ENCODE measurements at regions not wholly inside any gene's neighbourhood (a gene's known extent, or its start where the extent isn't known, plus 50 kb on each side); places are given as distances from the start of the nearest gene placed in this dataset.

DNA sequence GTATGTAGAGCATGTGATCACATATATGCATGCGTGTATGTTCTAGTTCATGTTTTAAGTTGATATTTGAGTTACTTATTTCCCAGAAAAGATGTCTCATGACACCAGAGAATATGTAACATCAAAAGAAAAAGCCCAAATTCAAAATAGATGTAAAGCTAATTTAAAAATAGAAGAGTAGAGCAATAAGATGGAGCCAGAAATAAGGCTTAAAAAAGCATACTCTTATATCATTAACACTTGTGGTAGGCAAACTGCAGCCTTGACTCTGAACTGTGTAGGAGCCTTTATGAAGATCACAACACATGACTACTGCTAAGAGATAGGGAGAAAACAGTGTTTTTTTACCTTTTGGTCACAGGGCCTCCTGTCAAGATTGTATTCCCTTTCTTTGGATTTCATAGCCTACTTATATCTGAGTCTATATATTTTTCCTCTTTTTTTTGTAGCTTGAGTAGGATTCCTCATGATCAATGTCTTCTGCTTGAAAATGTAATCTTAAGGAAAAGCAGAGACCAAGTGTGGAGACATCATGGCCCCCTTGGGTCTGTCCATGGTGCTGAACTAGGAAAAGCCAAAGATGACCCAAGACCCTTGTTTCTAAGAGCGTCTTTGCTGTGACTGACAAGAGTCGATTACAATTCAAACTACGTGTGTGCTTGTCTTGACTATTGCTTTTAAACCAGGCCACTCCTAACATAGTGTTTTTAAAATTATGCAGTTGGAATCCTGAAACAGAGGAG is 390.4 kb downstream of the SHISA9 start:
- peak; percentile 49 for DNase-seq (ENCODE audit: low read depth)

DNA sequence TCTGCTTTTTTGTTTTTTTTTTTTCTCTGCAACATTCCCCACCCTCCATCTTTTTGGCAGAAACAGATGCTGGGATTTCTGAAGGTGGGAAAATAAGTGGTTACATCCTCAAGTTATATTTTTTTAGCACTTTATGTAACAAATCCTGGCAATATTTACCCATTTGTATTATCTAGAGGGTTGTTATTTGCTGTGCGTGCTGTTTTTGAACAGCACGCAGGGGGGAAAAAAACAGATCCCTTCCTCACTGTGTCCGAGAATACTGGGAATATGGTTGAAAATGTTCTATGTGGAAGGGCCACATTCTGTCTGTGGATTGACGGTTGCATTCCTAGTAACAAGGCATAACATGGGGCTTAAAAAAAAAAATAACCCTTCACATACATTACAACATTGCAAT is 394.8 kb downstream of the SHISA9 start:
- no peak for DNase-seq (ENCODE audit: low read depth)

DNA sequence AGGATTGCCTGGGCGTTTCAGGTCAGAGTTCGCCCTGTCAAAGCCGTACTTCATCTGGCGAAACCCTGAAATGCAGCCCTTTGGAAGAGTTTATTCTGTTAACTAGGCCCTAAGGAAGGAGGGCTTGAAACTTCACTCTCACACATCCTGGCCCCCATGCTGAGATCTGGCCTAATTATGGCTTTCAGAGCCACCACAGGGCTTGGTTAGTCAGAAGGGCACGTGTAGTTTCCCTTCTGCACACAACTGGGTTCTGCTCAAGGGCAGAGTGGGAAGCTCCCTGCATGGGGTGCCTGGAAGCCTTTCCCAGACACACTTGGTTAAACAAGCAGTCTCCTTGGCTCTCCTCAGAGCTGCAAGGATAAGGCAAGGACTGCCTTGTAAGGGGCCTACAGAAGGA is 397.3 kb downstream of the SHISA9 start:
- peak; percentile 24 for DNase-seq (ENCODE audit: low read depth)

DNA sequence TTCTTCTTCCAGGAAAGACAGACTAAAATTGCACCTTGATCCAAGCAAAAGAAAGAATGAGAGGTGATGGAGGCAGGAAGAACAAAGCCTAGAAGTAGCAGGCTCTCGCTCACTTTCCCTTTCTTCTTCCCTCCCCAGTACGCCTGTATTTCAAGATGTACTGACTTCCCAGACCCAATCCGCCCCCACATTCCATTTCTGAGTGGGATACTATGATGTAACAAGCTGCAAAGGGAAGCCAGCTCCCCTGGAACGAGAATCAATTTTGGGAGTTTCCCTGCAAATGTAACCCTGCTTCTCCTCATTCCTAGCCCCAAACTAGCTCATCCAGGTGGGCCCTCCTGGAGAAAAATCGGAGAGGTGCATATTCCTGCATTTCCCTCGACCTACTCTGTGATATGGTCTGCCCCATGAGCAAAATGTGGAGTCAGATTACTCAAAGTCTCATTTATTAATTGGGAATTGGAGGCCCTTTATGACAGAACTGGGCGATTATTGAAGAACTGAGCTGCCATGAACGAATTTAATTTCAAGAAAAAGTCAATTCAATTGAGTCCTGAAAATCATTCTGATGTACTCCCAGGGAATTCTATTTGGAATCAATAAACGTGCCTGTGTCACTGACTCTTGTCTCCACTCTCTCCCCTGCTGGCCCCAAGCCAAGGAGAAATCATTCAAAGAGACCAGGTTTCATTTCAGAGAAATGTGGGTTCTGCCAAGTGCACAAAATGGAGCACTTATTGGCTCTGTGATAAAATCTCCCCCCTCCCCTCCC is 398.9 kb downstream of the SHISA9 start:
- DNase-seq (ENCODE audit: low read depth): no peak

DNA sequence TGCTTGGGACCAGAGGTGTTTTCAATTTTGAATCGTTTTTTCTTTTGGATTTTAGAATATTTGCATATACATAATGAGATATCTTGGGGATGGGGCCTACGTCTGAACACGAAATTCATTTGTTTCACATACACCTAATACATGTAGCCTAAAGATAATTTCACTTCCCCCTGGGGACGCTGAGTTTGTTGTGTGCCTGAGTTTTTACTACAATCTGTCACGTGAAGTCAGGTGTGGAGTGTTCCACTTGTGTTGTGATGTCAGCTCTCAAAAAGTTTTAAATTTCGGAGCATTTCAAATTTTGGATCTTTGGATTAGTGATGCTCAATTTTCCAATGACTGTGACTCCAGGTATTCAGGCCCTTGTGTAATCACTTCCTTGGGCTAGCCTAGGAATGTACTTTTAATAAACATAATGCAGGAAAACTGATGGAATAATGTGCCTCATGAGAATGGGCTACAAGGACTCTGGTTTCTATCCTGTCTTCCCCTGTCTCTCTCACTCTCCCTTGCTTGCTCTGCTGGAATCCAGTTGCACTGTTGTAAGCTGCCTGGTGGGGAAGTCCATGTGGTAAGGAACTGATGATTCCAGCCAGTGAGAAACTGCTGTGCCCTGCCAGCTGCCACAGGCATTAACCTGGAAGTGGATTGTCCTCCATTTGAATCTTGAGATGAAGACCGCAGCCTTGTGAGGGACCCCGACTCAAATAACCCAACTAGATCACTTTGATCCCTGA is 403.8 kb downstream of the SHISA9 start:
- peak; percentile 63 for DNase-seq (ENCODE audit: low read depth)

DNA sequence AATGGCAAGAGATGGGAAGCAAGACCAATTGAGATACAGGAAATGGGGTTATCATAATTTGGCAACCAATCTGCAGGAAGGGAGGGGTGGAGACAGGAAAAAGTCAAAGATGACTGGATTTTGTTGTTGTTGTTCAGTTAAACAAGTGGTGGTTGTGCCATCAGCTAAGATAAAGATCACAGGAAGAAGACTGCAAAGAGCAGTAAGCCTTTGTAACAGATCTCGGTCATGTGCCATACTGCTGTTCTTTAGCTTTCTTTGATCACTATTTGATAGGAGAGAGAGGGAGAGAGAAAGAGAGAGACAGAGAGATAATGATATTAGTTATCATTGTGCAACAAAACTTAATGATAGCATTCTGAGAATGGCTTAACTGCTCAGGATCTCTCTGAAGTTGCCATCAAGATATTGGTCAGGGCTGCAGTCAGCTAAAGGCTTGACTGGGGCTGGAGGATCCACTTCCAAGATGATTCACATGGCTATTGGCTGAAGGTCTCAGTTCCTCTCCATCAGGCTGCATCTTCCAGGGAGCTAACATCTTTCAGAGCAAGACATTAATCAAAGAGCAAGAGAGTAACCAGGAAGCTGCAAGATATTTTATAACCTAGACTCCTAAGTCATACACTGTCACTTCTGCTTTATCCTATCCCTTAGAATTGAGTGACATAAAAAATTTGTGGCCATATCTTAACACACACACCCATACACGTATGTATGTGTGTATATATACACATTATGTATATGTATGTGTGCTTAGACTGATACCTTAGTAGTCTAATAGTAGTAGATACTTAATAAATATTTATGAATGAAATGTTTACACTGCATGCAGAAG is 405.0 kb downstream of the SHISA9 start:
- no peak for DNase-seq (ENCODE audit: low read depth)

DNA sequence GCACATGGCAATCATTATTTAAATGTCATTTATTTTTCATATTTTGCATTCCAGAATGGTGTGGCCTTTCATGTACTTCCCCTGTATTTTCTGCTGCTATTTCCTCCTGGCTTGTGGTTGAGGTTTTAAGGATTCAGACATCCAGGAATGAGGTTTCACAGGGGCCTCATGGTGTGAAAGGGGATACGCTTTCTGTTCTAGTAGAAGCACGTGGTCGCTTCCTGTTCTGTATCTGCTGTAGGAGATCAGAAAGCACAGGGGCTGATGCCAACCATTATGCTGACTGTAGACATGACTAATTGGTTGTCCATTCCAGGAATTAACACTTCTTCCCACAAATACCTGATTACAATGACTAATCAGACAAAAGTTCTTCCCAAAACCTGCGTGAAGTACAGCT is 405.9 kb downstream of the SHISA9 start:
- peak; percentile 96 for DNase-seq (ENCODE audit: low read depth)

DNA sequence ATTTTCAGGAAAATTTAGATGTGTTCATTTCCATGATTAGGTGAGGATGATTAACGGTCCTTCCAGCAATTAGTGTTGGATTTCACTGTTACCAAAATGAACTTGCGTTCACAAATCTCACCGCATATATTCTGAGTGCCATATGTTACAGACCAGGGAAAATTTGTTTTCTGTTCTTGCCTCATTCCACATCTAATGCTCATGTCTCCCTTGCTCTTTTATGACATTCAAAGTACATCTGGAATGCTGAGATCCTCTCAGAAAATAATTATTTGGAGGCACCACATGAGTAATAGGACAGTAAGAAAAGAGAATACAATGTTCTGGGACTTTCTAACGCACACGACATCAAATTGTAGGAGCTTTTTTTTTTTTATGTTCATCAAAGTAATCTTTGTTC is 406.5 kb downstream of the SHISA9 start:
- peak; percentile 26 for DNase-seq (ENCODE audit: low read depth)

DNA sequence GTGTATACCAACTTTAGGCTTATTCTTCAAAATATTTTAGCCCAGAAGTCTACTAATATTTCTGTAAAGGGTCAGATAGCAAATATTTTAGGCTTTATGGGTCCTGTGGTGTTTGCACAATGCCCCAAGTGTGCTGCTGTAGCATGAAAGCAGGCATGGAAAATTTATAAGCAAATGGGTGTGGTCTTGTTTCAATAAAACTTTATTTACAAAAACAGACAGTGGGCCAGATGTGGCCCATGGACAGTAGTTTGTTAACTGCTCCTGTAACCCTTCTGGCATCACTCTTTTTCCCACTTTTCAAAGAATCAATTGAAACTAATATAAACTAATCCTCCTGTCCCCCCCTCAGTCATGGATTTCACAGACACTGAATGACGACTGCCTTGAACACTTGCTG is 410.7 kb downstream of the SHISA9 start:
- no peak for DNase-seq (ENCODE audit: low read depth)

DNA sequence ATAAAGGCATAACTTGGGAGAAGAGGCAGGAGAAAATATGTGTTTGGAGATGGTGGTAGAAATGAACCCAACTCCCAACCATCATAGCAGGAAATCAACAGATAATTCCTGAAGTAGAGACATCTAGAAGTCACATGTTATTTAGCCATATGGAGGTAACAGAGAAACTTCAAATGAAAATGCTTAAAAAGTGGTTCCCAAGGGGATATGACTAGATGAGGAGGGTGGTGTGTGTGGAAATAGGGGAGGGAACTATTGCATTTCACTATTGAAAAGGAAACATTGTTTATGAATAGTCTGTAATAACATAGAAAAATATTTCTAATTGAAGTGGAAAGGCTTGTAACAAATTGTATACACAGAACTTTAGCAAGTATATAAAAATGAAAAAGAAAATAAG is 412.0 kb downstream of the SHISA9 start:
- DNase-seq (ENCODE audit: low read depth): no peak

DNA sequence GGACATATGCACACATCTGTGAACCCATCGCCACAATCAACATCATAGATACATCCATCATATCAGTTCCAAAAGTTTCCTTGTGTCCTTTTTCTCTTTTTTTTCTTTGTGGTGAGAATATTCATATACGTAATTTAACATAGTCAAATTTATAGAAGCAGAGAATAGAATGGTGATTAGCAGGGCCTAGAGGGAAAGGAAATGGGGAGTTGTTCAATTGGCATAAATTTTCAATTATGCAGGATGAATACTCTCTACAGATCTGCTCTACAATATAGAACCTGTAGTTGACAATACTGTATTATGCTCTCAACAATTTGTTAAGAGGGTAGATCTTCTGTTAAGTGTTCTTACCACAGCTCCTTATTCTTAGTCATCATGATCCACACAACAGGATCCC is 413.2 kb downstream of the SHISA9 start:
- no peak for DNase-seq (ENCODE audit: low read depth)

DNA sequence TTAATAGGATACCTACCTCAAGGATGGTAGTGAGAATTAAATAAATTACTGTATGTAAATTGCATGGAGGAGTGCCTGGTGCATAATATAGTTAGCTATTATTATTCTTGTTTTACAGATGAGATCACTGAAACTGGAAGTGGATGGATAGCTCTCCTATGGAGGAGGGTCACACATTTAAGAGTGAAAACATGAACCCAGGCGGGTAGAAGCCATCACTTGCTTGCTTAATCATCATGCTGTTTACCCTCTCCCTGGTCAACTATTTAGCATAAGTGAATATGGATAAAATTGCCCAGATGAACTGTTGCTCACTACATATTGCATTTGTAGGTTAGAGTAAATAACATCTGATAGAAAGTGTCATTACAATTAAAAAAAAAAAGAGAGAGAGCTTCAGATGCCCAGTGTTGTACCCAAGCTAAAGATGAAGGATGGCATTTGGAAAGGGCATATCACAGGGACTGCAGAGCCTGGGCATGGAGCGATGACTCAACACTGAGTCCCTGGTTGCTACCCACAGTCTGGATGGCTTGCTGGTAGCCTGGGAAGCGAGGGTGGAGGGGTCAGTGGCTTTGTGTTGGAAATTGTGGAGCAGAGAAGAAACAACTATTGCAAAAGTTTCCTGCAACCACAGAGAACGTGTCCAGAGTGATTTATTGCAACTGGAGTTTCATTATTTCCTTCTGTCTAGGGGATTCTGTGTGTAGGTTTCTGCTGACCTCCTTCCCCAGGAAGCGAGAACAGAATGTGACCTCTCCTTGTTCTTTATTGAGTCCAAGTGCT is 414.4 kb downstream of the SHISA9 start:
- peak; percentile 75 for DNase-seq (ENCODE audit: low read depth)

DNA sequence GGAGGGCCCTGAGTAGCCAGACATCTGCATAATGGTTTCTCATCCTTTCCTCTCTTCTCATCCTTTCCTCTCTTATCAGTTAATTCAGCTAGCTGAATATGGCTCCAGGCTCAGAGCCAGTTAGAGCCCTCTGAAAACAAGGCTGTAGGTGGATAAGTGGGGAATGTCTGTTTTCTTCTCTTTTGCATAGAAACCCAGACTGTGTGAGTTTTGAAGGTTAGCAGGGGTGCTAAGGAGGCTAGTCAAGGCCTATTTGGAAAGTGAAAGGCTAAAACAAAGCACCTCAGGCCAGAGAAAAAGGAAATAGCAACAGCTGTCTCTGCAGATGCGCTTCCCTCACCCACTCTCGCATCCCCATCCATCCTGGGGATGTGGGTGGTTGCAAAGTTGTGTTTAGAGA is 420.9 kb downstream of the SHISA9 start:
- no peak for DNase-seq (ENCODE audit: low read depth)

DNA sequence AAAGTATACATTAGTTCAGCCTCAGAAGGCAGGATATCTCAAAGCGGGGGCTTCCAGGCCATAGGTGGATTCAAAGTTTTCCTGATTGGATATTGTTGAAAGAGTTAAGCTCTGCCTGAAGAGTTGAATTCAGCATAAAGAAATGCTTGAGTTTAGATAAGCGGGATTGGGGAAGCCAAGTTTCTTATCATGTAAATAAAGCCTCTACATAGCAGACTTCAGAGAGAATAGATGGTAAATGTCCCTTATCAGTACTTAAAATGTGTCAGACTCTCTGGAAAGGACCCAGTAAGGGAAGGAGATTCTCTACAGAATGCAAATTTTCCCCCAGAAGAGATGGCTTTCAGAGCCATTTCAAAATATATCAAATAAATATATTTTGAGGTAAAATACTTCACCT is 423.5 kb downstream of the SHISA9 start:
- DNase-seq (ENCODE audit: low read depth): no peak

DNA sequence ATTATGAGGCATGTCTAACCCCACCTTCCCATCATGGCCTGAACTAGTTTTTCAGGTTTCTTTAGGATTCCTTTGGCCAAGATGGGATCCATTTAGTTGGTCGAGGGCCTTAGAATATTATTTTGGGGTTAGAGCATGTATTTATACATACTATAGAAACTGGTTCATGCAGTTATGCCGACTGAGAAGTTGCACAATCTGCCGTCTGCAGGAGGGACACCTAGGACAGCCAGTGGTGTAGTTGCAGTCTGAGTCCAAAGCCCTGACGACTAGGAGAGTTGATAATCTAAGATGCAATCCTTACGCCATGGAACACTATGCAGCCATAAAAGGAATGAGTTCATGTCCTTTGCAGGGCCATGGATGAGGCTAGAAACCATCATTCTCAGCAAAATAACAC is 424.0 kb downstream of the SHISA9 start:
- DNase-seq (ENCODE audit: low read depth): no peak

DNA sequence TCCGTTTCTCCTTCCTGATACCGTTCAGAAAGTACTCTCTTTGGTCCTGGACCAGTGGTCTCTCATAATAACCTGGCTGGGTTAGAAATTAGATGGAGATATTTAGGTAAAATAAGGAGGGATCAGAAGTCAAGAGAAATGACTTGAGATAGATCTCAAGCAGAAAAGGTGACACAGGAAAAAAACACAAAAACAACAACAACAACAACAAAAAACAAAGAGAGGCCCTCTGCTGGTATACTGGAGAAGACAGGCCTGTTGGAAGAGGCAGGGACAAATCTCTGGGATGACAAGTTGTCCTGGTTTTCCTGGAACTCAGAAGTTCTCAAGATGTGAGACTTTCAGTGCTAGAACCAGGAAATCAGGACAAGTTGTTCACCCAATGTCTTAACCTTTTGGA is 430.5 kb downstream of the SHISA9 start:
- DNase-seq (ENCODE audit: low read depth): no peak

DNA sequence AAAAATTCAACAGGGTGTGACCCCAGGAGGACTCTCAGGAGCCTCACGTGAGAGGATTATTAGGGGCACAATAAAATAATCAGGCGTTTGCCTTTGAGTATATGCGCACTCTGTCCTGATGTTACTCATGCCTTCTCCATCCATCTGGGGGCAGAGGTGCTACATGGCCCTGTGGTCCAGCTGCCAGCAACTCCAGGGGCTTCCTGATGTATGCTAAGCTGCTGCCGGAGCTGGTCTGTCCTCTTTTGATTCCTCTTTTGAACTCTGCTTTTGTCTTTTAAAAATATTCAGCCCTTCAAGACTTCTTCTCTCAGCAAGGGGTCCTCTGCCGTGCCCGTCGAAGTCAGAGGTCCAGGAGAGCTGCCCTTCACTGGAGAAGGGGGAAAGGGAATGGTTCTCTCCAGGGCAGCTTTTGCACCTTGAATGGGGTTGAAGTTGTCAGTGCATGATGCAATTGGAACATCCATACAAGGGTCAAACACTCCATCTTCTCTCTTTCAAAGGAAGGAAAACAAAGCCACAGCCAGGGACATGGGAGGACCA is 431.4 kb downstream of the SHISA9 start:
- no peak for DNase-seq (ENCODE audit: low read depth)

DNA sequence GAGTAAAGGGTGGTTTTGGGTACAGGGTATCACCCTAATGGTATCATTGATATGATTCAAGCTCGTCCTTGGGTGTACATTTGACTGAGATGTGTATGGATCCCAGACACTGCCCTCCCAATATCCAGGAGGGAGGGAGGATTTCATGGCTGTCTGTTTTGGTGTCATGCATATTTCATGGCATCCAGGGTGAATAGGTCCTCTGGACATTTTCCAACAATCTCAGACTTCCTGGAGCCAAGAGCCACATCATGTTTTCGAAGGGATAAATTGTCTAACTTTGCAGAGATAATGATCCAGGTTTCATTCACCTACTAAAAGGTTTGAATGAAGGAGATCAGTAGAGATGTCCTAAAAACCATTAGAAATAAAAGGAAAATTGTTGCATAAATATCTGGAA is 431.9 kb downstream of the SHISA9 start:
- no peak for DNase-seq (ENCODE audit: low read depth)

DNA sequence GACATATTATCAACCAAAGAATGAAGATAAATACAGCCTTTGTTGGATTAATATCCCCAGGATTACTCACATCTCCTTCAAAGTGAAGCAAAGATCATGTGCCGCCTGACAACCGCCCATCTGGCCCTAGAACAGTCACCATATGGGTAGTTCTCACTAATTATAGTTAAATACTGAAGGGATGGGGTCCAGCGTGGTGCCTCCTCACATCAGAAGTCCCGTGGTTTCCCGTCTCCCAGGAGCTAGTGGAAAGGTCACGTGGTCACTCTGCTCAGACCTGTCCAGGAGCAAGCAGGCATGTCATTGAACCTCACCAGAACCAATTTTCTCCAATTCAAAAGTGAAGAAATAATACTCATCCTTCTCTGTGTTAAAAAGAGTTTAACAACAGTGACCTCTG is 434.5 kb downstream of the SHISA9 start:
- DNase-seq (ENCODE audit: low read depth): no peak

DNA sequence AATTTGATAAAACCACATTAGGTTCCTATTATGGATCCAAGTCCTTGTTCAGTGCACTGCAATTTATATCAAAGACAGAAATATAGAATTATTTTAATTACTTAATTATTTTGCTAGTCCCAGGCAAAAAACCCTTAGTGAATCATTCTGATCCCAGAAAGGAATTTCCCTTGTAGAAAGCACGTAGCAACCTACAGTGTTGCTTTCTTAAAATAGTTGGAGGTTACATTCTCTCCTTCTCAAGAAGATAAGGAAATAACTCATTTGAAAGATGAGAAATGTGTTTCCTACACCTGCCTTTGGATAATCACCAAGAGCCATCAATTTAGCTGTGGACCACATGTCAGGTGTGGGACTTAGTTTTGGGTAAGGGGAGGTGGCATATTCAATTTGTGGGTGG is 434.9 kb downstream of the SHISA9 start:
- DNase-seq (ENCODE audit: low read depth): no peak
